Superior temporal gyrus (tissue), 1 donor: ENCODE measurements at regions not wholly inside any gene's neighbourhood (a gene's known extent, or its start where the extent isn't known, plus 50 kb on each side); places are given as distances from the start of the nearest gene placed in this dataset.

Source experiments
- DNase-seq: peaks from one replicate; pipeline ENCODE4 v3.0.0-alpha.2; 2016; ENCODE audit errors: extremely low spot score

GRCh38 chr19:30171138-30171635 is 201.0 kb upstream of the ZNF536 start:
- no peak for DNase-seq

- no peak for DNase-seq
Measured at GRCh38 chr19:30171795-30172612, 200.2 kb upstream of the ZNF536 start.

- DNase-seq, result no peak
Measured at GRCh38 chr19:30172613-30173242, 199.5 kb upstream of the ZNF536 start.

GRCh38 chr19:30173593-30174356 is 198.4 kb upstream of the ZNF536 start:
- no peak for DNase-seq

GRCh38 chr19:30174357-30174645 is 197.9 kb upstream of the ZNF536 start:
- no peak for DNase-seq

- no peak for DNase-seq
Measured at GRCh38 chr19:30174791-30175190, 197.4 kb upstream of the ZNF536 start.

GRCh38 chr19:30175987-30176386 is 196.2 kb upstream of the ZNF536 start:
- DNase-seq, result no peak

GRCh38 chr19:30178721-30179402 is 193.3 kb upstream of the ZNF536 start:
- DNase-seq, result no peak

- no peak for DNase-seq
Measured at GRCh38 chr19:30180691-30181090, 191.5 kb upstream of the ZNF536 start.

GRCh38 chr19:30183807-30184490 is 188.2 kb upstream of the ZNF536 start:
- DNase-seq, result no peak

GRCh38 chr19:30202060-30202600 is 170.1 kb upstream of the ZNF536 start:
- no peak for DNase-seq

GRCh38 chr19:30204721-30205120 is 167.5 kb upstream of the ZNF536 start:
- no peak for DNase-seq

GRCh38 chr19:30206187-30206586 is 166.0 kb upstream of the ZNF536 start:
- no peak for DNase-seq

- DNase-seq, result no peak
Measured at GRCh38 chr19:30207357-30207756, 164.8 kb upstream of the ZNF536 start.

- DNase-seq, result no peak
Measured at GRCh38 chr19:30208436-30209060, 163.6 kb upstream of the ZNF536 start.

- no peak for DNase-seq
Measured at GRCh38 chr19:30209617-30210600, 162.3 kb upstream of the ZNF536 start.

GRCh38 chr19:30212574-30212973 is 159.6 kb upstream of the ZNF536 start:
- DNase-seq, result no peak

- DNase-seq, result no peak
Measured at GRCh38 chr19:30214651-30215051, 157.5 kb upstream of the ZNF536 start.

GRCh38 chr19:30215248-30215647 is 156.9 kb upstream of the ZNF536 start:
- no peak for DNase-seq
